Brain microvascular endothelial cell (primary cell): ENCODE measurements at regions not wholly inside any gene's neighbourhood (a gene's known extent, or its start where the extent isn't known, plus 50 kb on each side); places are given as distances from the start of the nearest gene placed in this dataset.

Experiments
- DNase-seq: peaks from one replicate; pipeline ENCODE4 v3.0.0-alpha.2; 2020
- H3K27ac ChIP-seq: fragments of 250-450 bp; sonication (Bioruptor Pico); 2 replicates; pipeline ENCODE4 v1.5.1; 2020; ENCODE audit warnings: mild to moderate bottlenecking, moderate library complexity
- H3K27me3 ChIP-seq: fragments of 250-450 bp; sonication (Bioruptor Pico); replicated peaks from 2 replicates; pipeline ENCODE4 v1.5.1; 2020; ENCODE audit warnings: mild to moderate bottlenecking
- H3K36me3 ChIP-seq: fragments of 250-450 bp; sonication (Bioruptor Pico); replicated peaks from 2 replicates; pipeline ENCODE4 v1.5.1; 2020; ENCODE audit warnings: mild to moderate bottlenecking
- H3K4me3 ChIP-seq: 2 replicates; pipeline ENCODE4 v1.5.1; 2011; ENCODE audit warnings: low read depth, mild to moderate bottlenecking, control low read depth, low read length, moderate library complexity
- in situ Hi-C: cut with HindIII; loops from 2 replicates; pipeline ENCODE4 v1.10.0; 2017; ENCODE audit warnings: low sequenced_read_pairs, low pct_ligation_motif_present
- TF ChIP-seq, protein P1 (sequence below): IDR thresholded peaks from 2 replicates; pipeline ENCODE4 v1.5.1; 2011; ENCODE audit warnings: low read depth, mild to moderate bottlenecking, moderate library complexity, low read length, control low read depth, inconsistent platforms; ENCODE audit errors: missing control alignments

DNA sequence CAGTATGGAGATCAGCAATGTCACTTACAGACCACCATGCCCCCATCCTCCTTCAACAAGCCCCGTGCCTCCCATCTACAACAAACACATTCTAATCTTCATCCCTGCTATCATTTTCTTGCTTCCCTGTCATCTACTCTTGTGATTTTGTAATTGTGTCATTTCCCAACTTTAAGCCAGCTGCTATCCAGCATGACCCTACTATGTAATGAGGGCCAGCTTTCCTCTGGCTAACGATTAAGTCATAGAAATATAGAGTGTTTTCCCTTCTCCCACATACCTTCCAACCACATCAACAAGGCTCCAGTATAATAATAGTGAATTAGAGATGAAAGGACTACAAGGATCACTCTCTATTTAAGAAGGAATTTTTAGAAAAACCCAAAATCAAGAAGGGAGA, 607.0 kb downstream of the TENT5A start:
- TF ChIP-seq, protein P1, sequence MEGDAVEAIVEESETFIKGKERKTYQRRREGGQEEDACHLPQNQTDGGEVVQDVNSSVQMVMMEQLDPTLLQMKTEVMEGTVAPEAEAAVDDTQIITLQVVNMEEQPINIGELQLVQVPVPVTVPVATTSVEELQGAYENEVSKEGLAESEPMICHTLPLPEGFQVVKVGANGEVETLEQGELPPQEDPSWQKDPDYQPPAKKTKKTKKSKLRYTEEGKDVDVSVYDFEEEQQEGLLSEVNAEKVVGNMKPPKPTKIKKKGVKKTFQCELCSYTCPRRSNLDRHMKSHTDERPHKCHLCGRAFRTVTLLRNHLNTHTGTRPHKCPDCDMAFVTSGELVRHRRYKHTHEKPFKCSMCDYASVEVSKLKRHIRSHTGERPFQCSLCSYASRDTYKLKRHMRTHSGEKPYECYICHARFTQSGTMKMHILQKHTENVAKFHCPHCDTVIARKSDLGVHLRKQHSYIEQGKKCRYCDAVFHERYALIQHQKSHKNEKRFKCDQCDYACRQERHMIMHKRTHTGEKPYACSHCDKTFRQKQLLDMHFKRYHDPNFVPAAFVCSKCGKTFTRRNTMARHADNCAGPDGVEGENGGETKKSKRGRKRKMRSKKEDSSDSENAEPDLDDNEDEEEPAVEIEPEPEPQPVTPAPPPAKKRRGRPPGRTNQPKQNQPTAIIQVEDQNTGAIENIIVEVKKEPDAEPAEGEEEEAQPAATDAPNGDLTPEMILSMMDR = no peak
- no peaks in the 10 kb centered on the region for H3K36me3 ChIP-seq
- DNase-seq = no peak
- in situ Hi-C loops = no loop called here
- H3K27ac ChIP-seq = no peak overlapping the region
- no peaks in the 10 kb centered on the region for H3K27me3 ChIP-seq
- H3K4me3 ChIP-seq = no peak overlapping the region

DNA sequence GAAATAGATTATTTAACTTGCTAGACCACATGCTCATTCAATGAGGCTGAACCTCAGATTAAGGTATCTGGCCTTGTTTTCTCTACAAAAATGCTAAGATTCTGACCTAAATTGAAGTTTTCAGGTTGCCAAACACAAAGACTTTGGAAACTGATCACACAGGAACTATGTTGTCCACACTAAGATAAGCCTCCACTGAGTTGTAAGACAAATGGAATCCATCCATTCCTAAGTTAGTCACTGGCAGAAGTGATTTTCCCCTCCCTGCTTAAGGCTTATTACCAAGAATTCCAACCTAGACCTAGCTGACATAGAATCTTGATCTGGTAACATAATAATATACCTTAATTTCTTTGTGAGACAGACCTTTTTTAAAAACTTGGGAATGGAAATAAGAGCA, 608.1 kb downstream of the TENT5A start:
- H3K36me3 ChIP-seq = no peaks in the 10 kb centered on the region
- TF ChIP-seq, protein P1 = no peak
- H3K4me3 ChIP-seq = no peak overlapping the region
- no peak for DNase-seq
- H3K27ac ChIP-seq = no peak overlapping the region
- in situ Hi-C loops = no loop called here
- H3K27me3 ChIP-seq = no peaks in the 10 kb centered on the region

DNA sequence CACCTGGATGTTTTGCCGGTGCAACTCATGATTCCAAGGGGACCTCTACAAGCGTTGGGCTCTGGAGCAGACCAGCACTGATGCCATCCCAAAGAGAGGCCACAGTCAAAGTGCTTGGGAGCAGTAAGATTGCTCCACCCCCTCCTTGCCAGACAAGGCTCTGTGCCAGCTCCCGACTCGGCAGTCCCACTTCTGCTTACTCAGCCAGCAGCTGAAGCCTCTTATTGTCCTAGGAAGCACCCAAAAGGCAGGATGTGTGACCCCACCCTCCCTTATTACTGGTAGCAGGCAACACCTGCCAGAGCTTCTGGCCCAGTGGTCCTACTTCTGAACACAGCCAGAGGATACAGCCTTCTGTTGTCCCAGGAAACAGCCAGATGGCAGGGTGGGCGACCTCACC, 614.2 kb downstream of the TENT5A start:
- Histone ChIP-seq H3K27me3 (no peaks in the 10 kb centered on the region), H3K27ac (no peak overlapping the region), H3K4me3 (no peak overlapping the region), H3K36me3 (no peaks in the 10 kb centered on the region)
- TF ChIP-seq, protein P1 = no peak
- in situ Hi-C loops = no loop called here
- DNase-seq = no peak

DNA sequence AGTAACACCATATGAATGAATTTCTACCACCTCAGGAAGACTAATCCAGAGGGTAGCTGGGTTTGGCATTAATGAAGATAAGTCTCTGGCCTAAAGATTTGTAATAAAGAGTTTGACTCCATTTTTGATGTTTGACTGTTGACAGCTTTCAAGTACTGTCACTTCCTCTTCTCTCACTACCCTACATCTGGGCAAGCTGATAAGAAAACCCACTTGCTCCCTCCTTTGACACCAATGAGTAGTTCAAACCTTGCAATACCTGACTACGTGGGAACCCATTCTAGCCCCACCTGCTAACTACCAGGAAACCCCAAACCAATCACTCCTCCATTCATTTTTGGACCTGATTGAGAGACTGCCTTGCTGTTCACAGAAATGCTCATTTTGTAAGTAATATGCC, 621.5 kb downstream of the TENT5A start:
- no peak for DNase-seq
- no peak overlapping the region for H3K27ac ChIP-seq
- H3K4me3 ChIP-seq = no peak overlapping the region
- no peaks in the 10 kb centered on the region for H3K36me3 ChIP-seq
- in situ Hi-C loops = no loop called here
- TF ChIP-seq, protein P1 = no peak
- H3K27me3 ChIP-seq = no peaks in the 10 kb centered on the region

DNA sequence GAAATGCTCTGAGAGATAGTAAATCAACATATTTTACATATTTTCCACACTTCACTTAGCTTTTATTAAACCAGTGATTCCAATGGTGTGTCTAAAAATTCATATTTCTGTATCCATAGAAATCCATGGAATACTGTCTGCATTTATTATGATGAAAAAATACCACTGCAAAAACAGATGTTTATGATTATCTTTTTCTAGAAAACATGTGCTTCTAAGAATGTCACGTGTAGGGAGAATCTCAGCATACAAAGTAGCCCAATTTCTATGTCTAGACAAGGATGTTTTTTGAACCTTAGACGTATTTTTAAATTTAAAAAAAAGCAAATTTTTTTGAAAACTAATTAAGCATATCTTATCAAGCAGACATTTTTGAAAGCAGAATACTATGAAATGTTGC, 622.4 kb downstream of the TENT5A start:
- Histone ChIP-seq H3K4me3 (no peak overlapping the region), H3K27me3 (no peaks in the 10 kb centered on the region), H3K36me3 (no peaks in the 10 kb centered on the region), H3K27ac (no peak overlapping the region)
- DNase-seq = no peak
- in situ Hi-C loops = no loop called here
- TF ChIP-seq, protein P1 = no peak

DNA sequence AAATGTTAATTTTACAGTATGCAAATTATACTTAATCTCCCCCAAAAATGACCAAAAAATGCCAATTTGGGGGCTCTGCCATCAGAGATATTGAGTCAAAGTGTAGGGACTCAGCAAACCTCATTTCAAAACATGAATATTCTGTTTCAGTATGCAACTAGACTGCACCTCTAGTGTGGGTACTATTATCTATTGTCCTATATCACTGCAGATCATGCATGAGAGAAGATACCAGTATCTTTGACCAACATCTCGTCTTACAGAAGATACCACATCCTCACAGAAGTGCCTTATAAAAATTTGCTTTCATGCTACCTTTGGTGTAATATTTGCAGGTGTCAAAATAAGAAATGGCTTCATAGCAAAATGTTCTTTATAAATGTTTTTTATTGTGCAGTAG, 623.8 kb downstream of the TENT5A start:
- TF ChIP-seq, protein P1 = no peak
- Histone ChIP-seq H3K27me3 (no peaks in the 10 kb centered on the region), H3K4me3 (no peak overlapping the region), H3K36me3 (no peaks in the 10 kb centered on the region), H3K27ac (no peak overlapping the region)
- in situ Hi-C loops = no loop called here
- no peak for DNase-seq
